Neural progenitor cell (in vitro differentiated cells): ENCODE measurements at regions not wholly inside any gene's neighbourhood (a gene's known extent, or its start where the extent isn't known, plus 50 kb on each side); places are given as distances from the start of the nearest gene placed in this dataset.

Experiments
- DNase-seq: peaks from one replicate; pipeline ENCODE4 v3.0.0-alpha.2; 2016; ENCODE audit warnings: low spot score
- H2AFZ ChIP-seq: fragments of 200-600 bp; sonication (generic); replicated peaks from 2 replicates; pipeline ENCODE4 v1.6.1; 2016; ENCODE audit warnings: antibody characterized with exemption
- H3F3A ChIP-seq: fragments of 200-600 bp; sonication (generic); 2 replicates; pipeline ENCODE4 v1.6.1; 2016; ENCODE audit warnings: antibody characterized with exemption, low read depth
- H3K27ac ChIP-seq: fragments of 200-600 bp; sonication (generic); 2 replicates; pipeline ENCODE4 v1.5.1; 2016; ENCODE audit warnings: mild to moderate bottlenecking
- H3K27me3 ChIP-seq: fragments of 200-600 bp; sonication (generic); 2 replicates; pipeline ENCODE4 v1.6.1; 2016; ENCODE audit warnings: mild to moderate bottlenecking, moderate library complexity
- H3K36me3 ChIP-seq: fragments of 200-600 bp; sonication (generic); 2 replicates; pipeline ENCODE4 v1.5.1; 2016
- H3K4me1 ChIP-seq: fragments of 200-600 bp; sonication (generic); 2 replicates; pipeline ENCODE4 v1.6.1; 2016; ENCODE audit warnings: mixed run types
- H3K4me2 ChIP-seq: fragments of 200-600 bp; sonication (generic); 2 replicates; pipeline ENCODE4 v1.6.1; 2016
- H3K4me3 ChIP-seq: fragments of 200-600 bp; sonication (generic); 2 replicates; pipeline ENCODE4 v1.5.1; 2016
- H3K79me2 ChIP-seq: fragments of 200-600 bp; sonication (generic); 2 replicates; pipeline ENCODE4 v1.6.1; 2016; ENCODE audit warnings: low read depth
- H3K9ac ChIP-seq: fragments of 200-600 bp; sonication (generic); 2 replicates; pipeline ENCODE4 v1.6.1; 2016
- H3K9me3 ChIP-seq: fragments of 200-600 bp; sonication (generic); 2 replicates; pipeline ENCODE4 v1.5.1; 2016; ENCODE audit warnings: low read depth
- H4K20me1 ChIP-seq: fragments of 200-600 bp; sonication (generic); 2 replicates; pipeline ENCODE4 v1.6.1; 2016; ENCODE audit warnings: low read depth
- H3K27ac Mint-ChIP-seq: 3 replicates; pipeline ENCODE4 v1.8.0; 2021; ENCODE audit warnings: mixed read lengths
- H3K27me3 Mint-ChIP-seq: 2 replicates; pipeline ENCODE4 v1.8.0; 2022; ENCODE audit warnings: low read depth, mild to moderate bottlenecking, inconsistent platforms, moderate library complexity, mixed read lengths; ENCODE audit not compliant: insufficient read depth
- H3K36me3 Mint-ChIP-seq: 3 replicates; pipeline ENCODE4 v1.8.0; 2021; ENCODE audit warnings: mixed read lengths
- H3K4me1 Mint-ChIP-seq: 3 replicates; pipeline ENCODE4 v1.8.0; 2021; ENCODE audit warnings: mixed read lengths
- H3K4me3 Mint-ChIP-seq: 3 replicates; pipeline ENCODE4 v1.8.0; 2021; ENCODE audit warnings: mild to moderate bottlenecking, moderate library complexity, mixed read lengths
- H3K9me3 Mint-ChIP-seq: 3 replicates; pipeline ENCODE4 v1.8.0; 2020; ENCODE audit warnings: mixed read lengths
- CTCF ChIP-seq: fragments of 200-600 bp; sonication (generic); IDR thresholded peaks from 2 replicates; pipeline ENCODE4 v1.5.1; 2017; ENCODE audit warnings: antibody characterized with exemption, mild to moderate bottlenecking
- EZH2 ChIP-seq: fragments of 200-600 bp; sonication (generic); IDR thresholded peaks from 2 replicates; pipeline ENCODE4 v1.6.1; 2017; ENCODE audit warnings: antibody characterized with exemption, mild to moderate bottlenecking, moderate library complexity
- EZH2phosphoT487 ChIP-seq: fragments of 200-600 bp; sonication (generic); IDR thresholded peaks from 2 replicates; pipeline ENCODE4 v1.6.1; 2017; ENCODE audit warnings: antibody characterized with exemption

GRCh38 chr11:32033067-32033466 lies 57.8 kb upstream of the RCN1 start:
- Histone ChIP-seq H3K4me3 (no peak overlapping the region), H3K27me3 (no peaks in the 10 kb centered on the region), H4K20me1 (no peaks in the 10 kb centered on the region), H3K79me2 (no peaks in the 10 kb centered on the region), H3K36me3 (no peaks in the 10 kb centered on the region), H2AFZ (no peak overlapping the region), H3K27ac (no peak overlapping the region), H3K4me1 (no peaks in the 10 kb centered on the region), H3K9me3 (no peaks in the 10 kb centered on the region), H3F3A (no peaks in the 10 kb centered on the region), H3K4me2 (no peak overlapping the region), H3K9ac (no peak overlapping the region)
- no peak for DNase-seq
- H3K27ac Mint-ChIP-seq = no peak overlapping the region
- peaks cover 2% of the 10 kb centered on the region for H3K9me3 Mint-ChIP-seq
- no peaks in the 10 kb centered on the region for H3K27me3 Mint-ChIP-seq
- H3K4me3 Mint-ChIP-seq = no peak overlapping the region
- TF ChIP-seq EZH2phosphoT487 = no peak
- TF ChIP-seq CTCF = no peak
- TF ChIP-seq EZH2 = no peak
- peaks cover 10% of the 10 kb centered on the region for H3K4me1 Mint-ChIP-seq
- no peaks in the 10 kb centered on the region for H3K36me3 Mint-ChIP-seq

- Mint-ChIP-seq H3K4me1 (peaks cover 10% of the 10 kb centered on the region), H3K36me3 (no peaks in the 10 kb centered on the region), H3K27ac (no peak overlapping the region), H3K4me3 (no peak overlapping the region), H3K27me3 (no peaks in the 10 kb centered on the region), H3K9me3 (peaks cover 2% of the 10 kb centered on the region)
- Histone ChIP-seq H4K20me1 (no peaks in the 10 kb centered on the region), H3K9me3 (no peaks in the 10 kb centered on the region), H3F3A (no peaks in the 10 kb centered on the region), H3K9ac (no peak overlapping the region), H2AFZ (no peak overlapping the region), H3K4me1 (no peaks in the 10 kb centered on the region), H3K36me3 (no peaks in the 10 kb centered on the region), H3K4me2 (no peak overlapping the region), H3K79me2 (no peaks in the 10 kb centered on the region), H3K27me3 (no peaks in the 10 kb centered on the region), H3K4me3 (no peak overlapping the region), H3K27ac (no peak overlapping the region)
- DNase-seq = no peak
- TF ChIP-seq EZH2 (no peak), CTCF (no peak), EZH2phosphoT487 (no peak)
These were observed 58.4 kb upstream of the RCN1 start for GRCh38 chr11:32032478-32032877.

- peaks cover 10% of the 10 kb centered on the region for H3K4me1 Mint-ChIP-seq
- no peak overlapping the region for H3K27ac Mint-ChIP-seq
- Histone ChIP-seq H2AFZ (no peak overlapping the region), H3K36me3 (no peaks in the 10 kb centered on the region), H3K4me2 (no peak overlapping the region), H3K79me2 (no peaks in the 10 kb centered on the region), H3F3A (no peaks in the 10 kb centered on the region), H3K9me3 (no peaks in the 10 kb centered on the region), H4K20me1 (no peaks in the 10 kb centered on the region), H3K27me3 (no peaks in the 10 kb centered on the region), H3K4me3 (no peak overlapping the region), H3K27ac (no peak overlapping the region), H3K4me1 (no peaks in the 10 kb centered on the region), H3K9ac (no peak overlapping the region)
- no peak overlapping the region for H3K4me3 Mint-ChIP-seq
- TF ChIP-seq CTCF = no peak
- TF ChIP-seq EZH2 = no peak
- no peak for TF ChIP-seq EZH2phosphoT487
- DNase-seq = no peak
- no peaks in the 10 kb centered on the region for H3K36me3 Mint-ChIP-seq
- H3K27me3 Mint-ChIP-seq = no peaks in the 10 kb centered on the region
- H3K9me3 Mint-ChIP-seq = peaks cover 2% of the 10 kb centered on the region
These were observed 58.8 kb upstream of the RCN1 start for GRCh38 chr11:32032052-32032451.
